Panc1 (cell line): ENCODE measurements at regions not wholly inside any gene's neighbourhood (a gene's known extent, or its start where the extent isn't known, plus 50 kb on each side); places are given as distances from the start of the nearest gene placed in this dataset.

Experiments
- ATAC-seq: fragments of 200-7000 bp; cut with Tn5 transposase; 2 replicates; pipeline ENCODE4 v1.9.1; 2020; ENCODE audit warnings: mild to moderate bottlenecking, moderate library complexity
- BruUV-seq: library from RNA; stranded (reverse); fragments of 400-500 nt; replicated peaks from 2 replicates; lab custom pipeline; 2021; lab: Mats Ljungman, UMichigan
- CTCF ChIA-PET: fragments of 300-600 bp; sonication (Branson Sonifier 250); formaldehyde crosslinking; loops from one replicate; lab custom pipeline; 2022; ENCODE audit warnings: antibody characterized with exemption; lab: Charles Lee
- POLR2A ChIA-PET: fragments of 300-600 bp; sonication (Branson Sonifier 250); formaldehyde crosslinking; loops from one replicate; lab custom pipeline; 2022; ENCODE audit warnings: antibody characterized with exemption; lab: Charles Lee
- DNase-seq: peaks from one replicate; pipeline ENCODE4 v3.0.0-alpha.2; 2010; ENCODE audit warnings: low read depth, low spot score
- H3K27ac ChIP-seq: 2 replicates; pipeline ENCODE4 v1.5.1; 2011; ENCODE audit warnings: mild to moderate bottlenecking, low read length, inconsistent platforms
- H3K27me3 ChIP-seq: fragments of 200-500 bp; sonication (Bioruptor generic); 2 replicates; pipeline ENCODE4 v1.6.0; 2014; ENCODE audit warnings: low read length, inconsistent platforms; ENCODE audit not compliant: control insufficient read depth, insufficient read depth
- H3K36me3 ChIP-seq: fragments of 200-500 bp; sonication (Bioruptor generic); 2 replicates; pipeline ENCODE4 v1.5.1; 2014; ENCODE audit warnings: inconsistent platforms, mild to moderate bottlenecking, low read length, moderate library complexity; ENCODE audit not compliant: control insufficient read depth, insufficient read depth
- H3K4me1 ChIP-seq: 2 replicates; pipeline ENCODE4 v1.5.1; 2011; ENCODE audit warnings: inconsistent platforms, mild to moderate bottlenecking, low read length, moderate library complexity; ENCODE audit not compliant: control insufficient read depth, insufficient read depth
- H3K4me3 ChIP-seq, 2 experiments: 2 replicates each; pipeline ENCODE4 v1.5.1; 2011 to 2012; ENCODE audit warnings: low read depth in 2 of 2, low read length in 2 of 2, mild to moderate bottlenecking in 2 of 2, inconsistent platforms in 1 of 2, moderate library complexity in 1 of 2
- H3K9me3 ChIP-seq: fragments of 200-500 bp; sonication (Bioruptor generic); 2 replicates; pipeline ENCODE4 v1.5.1; 2014; ENCODE audit warnings: low read depth, mild to moderate bottlenecking, inconsistent platforms, low read length, moderate library complexity; ENCODE audit not compliant: control insufficient read depth, insufficient read depth
- CTCF ChIP-seq: fragments of 450-650 bp; IDR thresholded peaks from 2 replicates; pipeline ENCODE4 v1.5.1; 2017; ENCODE audit warnings: mild to moderate bottlenecking
- POLR2AphosphoS5 ChIP-seq: IDR thresholded peaks from 2 replicates; pipeline ENCODE4 v1.6.1; 2012; ENCODE audit warnings: mild to moderate bottlenecking, low read depth, low read length, moderate library complexity
- REST ChIP-seq, 2 experiments: IDR thresholded peaks; 2 replicates each; pipeline ENCODE4 v1.6.1; 2011 to 2012; ENCODE audit warnings: low read depth in 2 of 2, control low read depth in 1 of 2, low read length in 1 of 2, mild to moderate bottlenecking in 1 of 2, moderate library complexity in 1 of 2; ENCODE audit not compliant: insufficient read depth in 1 of 2
- SIN3A ChIP-seq: IDR thresholded peaks from 2 replicates; pipeline ENCODE4 v1.6.1; 2012; ENCODE audit warnings: low read depth, mild to moderate bottlenecking, low read length, moderate library complexity, borderline replicate concordance; ENCODE audit not compliant: insufficient read depth
- TCF7L2 ChIP-seq: IDR thresholded peaks from 2 replicates; pipeline ENCODE4 v1.6.1; 2011; ENCODE audit warnings: mild to moderate bottlenecking, low read depth, low read length, inconsistent platforms
- in situ Hi-C: cut with HindIII; loops from 2 replicates; pipeline ENCODE4 v1.10.0; 2016; ENCODE audit warnings: low sequenced_read_pairs, low pct_unique_long_range_greater_than_20kb
- intact Hi-C: fragments of 100-400 bp; cut with micrococcal nuclease; formaldehyde crosslinking; loops from one replicate; pipeline ENCODE4 v1.10.0; 2022; ENCODE audit not compliant: unreplicated experiment

GRCh38 chr13:34452831-34453230 is 489.2 kb upstream of the NBEA start:
- CTCF ChIA-PET: no interaction called here
- BruUV-seq: no TSS peak
- in situ Hi-C loops: no loop called here

GRCh38 chr13:34458756-34459715 is 483.0 kb upstream of the NBEA start:
- ChIA-PET POLR2A (no interaction called here), CTCF (no interaction called here)
- Histone ChIP-seq H3K4me3 (no peak overlapping the region), H3K27ac (no peak overlapping the region), H3K4me1 (no peaks in the 10 kb centered on the region), H3K27me3 (no peaks in the 10 kb centered on the region), H3K9me3 (no peaks in the 10 kb centered on the region), H3K36me3 (no peaks in the 10 kb centered on the region)
- in situ Hi-C loops: no loop called here
- ATAC-seq (no peak), DNase-seq (no peak)
- intact Hi-C loops: no loop called here
- no TSS peak for BruUV-seq
- TF ChIP-seq REST (IDR thresholded peaks at IDR 0.05; ENCODE audit: insufficient read depth in 1 of 2, low read depth in 2 of 2, low read length in 1 of 2) (no peak), SIN3A (no peak), POLR2AphosphoS5 (no peak), TCF7L2 (no peak)

More at GRCh38 chr13:34452831-34453230, 489.2 kb upstream of the NBEA start:
- Histone ChIP-seq H3K27ac (no peak overlapping the region), H3K27me3 (no peaks in the 10 kb centered on the region), H3K36me3 (no peaks in the 10 kb centered on the region), H3K4me1 (no peaks in the 10 kb centered on the region), H3K9me3 (no peaks in the 10 kb centered on the region), H3K4me3 (no peak overlapping the region)
- intact Hi-C loops: no loop called here
- POLR2A ChIA-PET: no interaction called here
- DNase-seq: no peak
- no peak for TF ChIP-seq REST (IDR thresholded peaks at IDR 0.05; ENCODE audit: insufficient read depth in 1 of 2, low read depth in 2 of 2, low read length in 1 of 2)
- no peak for TF ChIP-seq POLR2AphosphoS5
- no peak for TF ChIP-seq SIN3A
- no peak for TF ChIP-seq TCF7L2
- TF ChIP-seq CTCF: no peak
- no peak for ATAC-seq
